ENCODE measurements at regions not wholly inside any gene's neighbourhood (a gene's known extent, or its start where the extent isn't known, plus 50 kb on each side); places are given as distances from the start of the nearest gene placed in this dataset.

- H3K4me3 ChIP-seq (ENCODE audit: low read depth, low read length) = no peak overlapping the region
- TF ChIP-seq CTCF (IDR thresholded peaks at IDR 0.05; ENCODE audit: low read depth, low read length) = no peak
Measured at GRCh38 chr4:124974152-124974551, 261.6 kb upstream of the ANKRD50 start.

GRCh38 chr4:124973716-124974115 is 261.2 kb upstream of the ANKRD50 start:
- no peak for TF ChIP-seq CTCF (IDR thresholded peaks at IDR 0.05; ENCODE audit: low read depth, low read length)
- no peak overlapping the region for H3K4me3 ChIP-seq (ENCODE audit: low read depth, low read length)

- no peak overlapping the region for H3K4me3 ChIP-seq (ENCODE audit: low read depth, low read length)
- no peak for TF ChIP-seq CTCF (IDR thresholded peaks at IDR 0.05; ENCODE audit: low read depth, low read length)
Measured at GRCh38 chr4:124970011-124970410, 257.5 kb upstream of the ANKRD50 start.

GRCh38 chr4:124965497-124965891 is 253.0 kb upstream of the ANKRD50 start:
- H3K4me3 ChIP-seq (ENCODE audit: low read depth, low read length) = no peak overlapping the region
- TF ChIP-seq CTCF (IDR thresholded peaks at IDR 0.05; ENCODE audit: low read depth, low read length) = no peak

- H3K4me3 ChIP-seq (ENCODE audit: low read depth, low read length) = no peak overlapping the region
- TF ChIP-seq CTCF (IDR thresholded peaks at IDR 0.05; ENCODE audit: low read depth, low read length) = no peak
Measured at GRCh38 chr4:124964852-124965496, 252.4 kb upstream of the ANKRD50 start.

- H3K4me3 ChIP-seq (ENCODE audit: low read depth, low read length) = no peak overlapping the region
- TF ChIP-seq CTCF (IDR thresholded peaks at IDR 0.05; ENCODE audit: low read depth, low read length) = no peak
Measured at GRCh38 chr4:124964251-124964650, 251.7 kb upstream of the ANKRD50 start.

- H3K4me3 ChIP-seq (ENCODE audit: low read depth, low read length) = no peak overlapping the region
Measured at GRCh38 chr4:124961138-124961750, 248.7 kb upstream of the ANKRD50 start.

More at GRCh38 chr4:124961138-124961750, 248.7 kb upstream of the ANKRD50 start:
- TF ChIP-seq CTCF (IDR thresholded peaks at IDR 0.05; ENCODE audit: low read depth, low read length) = no peak

Measured in WI38 (cell line).